H9 (cell line): ENCODE measurements at regions not wholly inside any gene's neighbourhood (a gene's known extent, or its start where the extent isn't known, plus 50 kb on each side); places are given as distances from the start of the nearest gene placed in this dataset.

Experiments
- DNase-seq: peaks from one replicate; pipeline ENCODE4 v3.0.0-alpha.2; 2017
- H2AFZ ChIP-seq: one replicate; pipeline ENCODE4 v1.6.1; 2013; ENCODE audit warnings: mild to moderate bottlenecking, low read length, control low read depth, moderate library complexity
- H2AK5ac ChIP-seq: 2 replicates; pipeline ENCODE4 v1.6.1; 2013; ENCODE audit warnings: low read length, control low read depth, mixed read lengths; ENCODE audit not compliant: insufficient read length
- H2BK120ac ChIP-seq: one replicate; pipeline ENCODE4 v1.6.1; 2013; ENCODE audit warnings: low read depth, mild to moderate bottlenecking, low read length, control low read depth, inconsistent platforms; ENCODE audit not compliant: poor library complexity, severe bottlenecking
- H2BK12ac ChIP-seq: 2 replicates; pipeline ENCODE4 v1.6.1; 2013; ENCODE audit warnings: low read length, control low read depth, mixed read lengths, low read depth; ENCODE audit not compliant: insufficient read length
- H2BK15ac ChIP-seq: 2 replicates; pipeline ENCODE4 v1.6.1; 2013; ENCODE audit warnings: low read depth, low read length, control low read depth
- H2BK20ac ChIP-seq: one replicate; pipeline ENCODE4 v1.6.1; 2013; ENCODE audit warnings: low read depth, mild to moderate bottlenecking, low read length, control low read depth, inconsistent platforms; ENCODE audit not compliant: poor library complexity, severe bottlenecking
- H2BK5ac ChIP-seq: 2 replicates; pipeline ENCODE4 v1.6.1; 2013; ENCODE audit warnings: low read length, control low read depth, mixed read lengths; ENCODE audit not compliant: insufficient read length
- H3K14ac ChIP-seq: 2 replicates; pipeline ENCODE4 v1.6.1; 2013; ENCODE audit warnings: low read length, control low read depth; ENCODE audit not compliant: insufficient read depth
- H3K18ac ChIP-seq: 2 replicates; pipeline ENCODE4 v1.6.1; 2013; ENCODE audit warnings: low read depth, mild to moderate bottlenecking, mixed read lengths, low read length, control low read depth; ENCODE audit not compliant: insufficient read length
- H3K23ac ChIP-seq: 2 replicates; pipeline ENCODE4 v1.6.1; 2013; ENCODE audit warnings: low read length, control low read depth, mixed read lengths, low read depth; ENCODE audit not compliant: insufficient read length
- H3K23me2 ChIP-seq: 2 replicates; pipeline ENCODE4 v1.6.1; 2013; ENCODE audit warnings: low read depth, mild to moderate bottlenecking, mixed read lengths, low read length, control low read depth; ENCODE audit not compliant: insufficient read length, poor library complexity, severe bottlenecking
- H3K27ac ChIP-seq: 2 replicates; pipeline ENCODE4 v1.5.1; 2013; ENCODE audit warnings: low read length, control low read depth, mixed read lengths, low read depth; ENCODE audit not compliant: insufficient read length
- H3K27me3 ChIP-seq: 2 replicates; pipeline ENCODE4 v1.6.1; 2013; ENCODE audit warnings: low read length, control low read depth, inconsistent platforms; ENCODE audit not compliant: insufficient read depth
- H3K4ac ChIP-seq: 2 replicates; pipeline ENCODE4 v1.6.1; 2013; ENCODE audit warnings: low read depth, mild to moderate bottlenecking, control low read depth, inconsistent platforms, low read length, moderate library complexity
- H3K4me1 ChIP-seq: 2 replicates; pipeline ENCODE4 v1.6.1; 2013; ENCODE audit warnings: low read length, control low read depth, inconsistent platforms; ENCODE audit not compliant: insufficient read depth
- H3K4me2 ChIP-seq: 2 replicates; pipeline ENCODE4 v1.6.1; 2013; ENCODE audit warnings: low read length, control low read depth, mixed read lengths; ENCODE audit not compliant: insufficient read length, insufficient read depth
- H3K56ac ChIP-seq: 2 replicates; pipeline ENCODE4 v1.6.1; 2013; ENCODE audit warnings: low read depth, mild to moderate bottlenecking, mixed read lengths, low read length, control low read depth; ENCODE audit not compliant: insufficient read length
- H3K79me1 ChIP-seq: 2 replicates; pipeline ENCODE4 v1.6.1; 2013; ENCODE audit warnings: low read depth, mild to moderate bottlenecking, moderate library complexity, low read length, control low read depth, inconsistent platforms; ENCODE audit not compliant: insufficient read depth, poor library complexity, severe bottlenecking
- H3K79me2 ChIP-seq: 2 replicates; pipeline ENCODE4 v1.6.1; 2013; ENCODE audit warnings: low read length, control low read depth, inconsistent platforms; ENCODE audit not compliant: insufficient read depth
- H3K9ac ChIP-seq: 2 replicates; pipeline ENCODE4 v1.6.1; 2013; ENCODE audit warnings: low read length, control low read depth, mixed read lengths; ENCODE audit not compliant: insufficient read length; ENCODE audit errors: extremely low read depth
- H3K9me3 ChIP-seq: one replicate; pipeline ENCODE4 v1.6.1; 2013; ENCODE audit warnings: low read depth, low read length, inconsistent platforms; ENCODE audit not compliant: control insufficient read depth
- H3T11ph ChIP-seq: one replicate; pipeline ENCODE4 v1.6.1; 2013; ENCODE audit warnings: mild to moderate bottlenecking, low read length, control low read depth, inconsistent platforms
- H4K20me1 ChIP-seq: one replicate; pipeline ENCODE4 v1.6.1; 2013; ENCODE audit not compliant: control insufficient read depth, insufficient read length, insufficient read depth
- H4K5ac ChIP-seq: 2 replicates; pipeline ENCODE4 v1.6.1; 2013; ENCODE audit warnings: low read depth, mild to moderate bottlenecking, mixed read lengths, low read length, control low read depth; ENCODE audit not compliant: insufficient read length
- H4K8ac ChIP-seq: replicated peaks from 2 replicates; pipeline ENCODE4 v1.6.1; 2013; ENCODE audit warnings: low read length, control low read depth, mixed read lengths, low read depth; ENCODE audit not compliant: insufficient read length
- H4K91ac ChIP-seq: 2 replicates; pipeline ENCODE4 v1.6.1; 2013; ENCODE audit warnings: low read depth, mild to moderate bottlenecking, moderate library complexity, mixed read lengths, low read length, control low read depth; ENCODE audit not compliant: insufficient read length
- H3K27ac Mint-ChIP-seq, 3 experiments: 2 replicates in 2 of 3; 3 replicates in 1 of 3; pipeline ENCODE4 v1.8.0; 2020 to 2021; ENCODE audit warnings: mixed read lengths in 3 of 3, mild to moderate bottlenecking in 1 of 3, moderate library complexity in 1 of 3
- H3K27me3 Mint-ChIP-seq: 2 replicates; pipeline ENCODE4 v1.8.0; 2021; ENCODE audit warnings: low read depth, mild to moderate bottlenecking, moderate library complexity, mixed read lengths
- H3K36me3 Mint-ChIP-seq, 3 experiments: 2 replicates in 2 of 3; 3 replicates in 1 of 3; pipeline ENCODE4 v1.8.0; 2020 to 2021; ENCODE audit warnings: low read depth in 3 of 3, mixed read lengths in 3 of 3; ENCODE audit not compliant: insufficient read depth in 1 of 3
- H3K4me1 Mint-ChIP-seq, 2 experiments: 2 replicates each; pipeline ENCODE4 v1.8.0; 2020; ENCODE audit warnings: mixed read lengths in 2 of 2
- H3K4me3 Mint-ChIP-seq, 2 experiments: 2 replicates in 1 of 2; 3 replicates in 1 of 2; pipeline ENCODE4 v1.8.0; 2020 to 2021; ENCODE audit warnings: mild to moderate bottlenecking in 2 of 2, mixed read lengths in 2 of 2, moderate library complexity in 1 of 2
- H3K9me3 Mint-ChIP-seq, 2 experiments: 2 replicates in 1 of 2; 3 replicates in 1 of 2; pipeline ENCODE4 v1.8.0; 2020; ENCODE audit warnings: mild to moderate bottlenecking in 2 of 2, mixed read lengths in 2 of 2, moderate library complexity in 1 of 2
- WGBS: extraction: QIAGEN DNeasy Blood & Tissue Kit; methylation state at CpG from one replicate; pipeline ENCODE4 v1.1.7; 2013; ENCODE audit warnings: missing lambda C conversion rate, low lambda C conversion rate, mixed read lengths; ENCODE audit not compliant: insufficient read length; ENCODE audit errors: extremely low coverage; 5-methylcytosine and 5-hydroxymethylcytosine counted together
- TF ChIP-seq, protein P1 (sequence below): fragments of 200-600 bp; sonication (generic); conservative IDR thresholded peaks from 3 replicates; pipeline ENCODE4 v1.8.0; 2021; ENCODE audit warnings: antibody characterized with exemption, mild to moderate bottlenecking

DNA sequence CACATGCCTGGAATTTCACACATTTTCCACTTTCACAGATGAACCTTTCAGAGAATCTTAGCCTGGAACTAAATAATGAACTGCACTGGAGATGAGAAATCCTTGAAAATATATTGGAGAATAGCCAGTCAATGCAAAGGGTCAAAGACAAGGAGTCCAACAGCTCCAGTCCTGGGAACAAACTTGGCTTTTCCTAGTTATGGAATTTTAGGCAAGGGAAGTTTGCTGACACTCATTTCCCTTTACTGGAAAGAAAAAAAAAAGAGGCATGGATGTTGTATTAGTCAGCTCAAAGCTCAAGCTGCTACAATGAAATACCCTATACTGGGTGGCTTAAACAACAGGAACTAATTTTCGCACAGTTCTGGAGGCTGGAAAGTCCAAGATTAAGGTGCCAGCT, 690.8 kb upstream of the ARPP21 start:
- H2BK5ac ChIP-seq = no peak overlapping the region
- no peaks in the 10 kb centered on the region for H3K79me1 ChIP-seq
- DNase-seq = no peak
- WGBS = no CpG with 5 or more reads among the region's 1 CpG
- no peaks in the 10 kb centered on the region for H4K20me1 ChIP-seq
- H3K36me3 Mint-ChIP-seq = no peaks in the 10 kb centered on the region; a peak in 1 of 7 replicates
- H2BK15ac ChIP-seq = no peak overlapping the region
- no peak overlapping the region for H3K4ac ChIP-seq
- H3K14ac ChIP-seq = no peak overlapping the region
- no peak overlapping the region for H2BK12ac ChIP-seq
- no peak overlapping the region for H3K18ac ChIP-seq
- no peak overlapping the region for H3K4me2 ChIP-seq
- H4K91ac ChIP-seq = no peak overlapping the region
- no peak overlapping the region for H3K56ac ChIP-seq
- no peaks in the 10 kb centered on the region for H3K9me3 ChIP-seq
- no peaks in the 10 kb centered on the region for H3K4me1 ChIP-seq
- no peaks in the 10 kb centered on the region for H3K27me3 Mint-ChIP-seq
- H2BK20ac ChIP-seq = no peak overlapping the region
- no peaks in the 10 kb centered on the region for H3K27me3 ChIP-seq
- H3K27ac Mint-ChIP-seq = no peak overlapping the region
- no peak overlapping the region for H4K8ac ChIP-seq
- no peak overlapping the region for H2AK5ac ChIP-seq
- no peak overlapping the region for H3T11ph ChIP-seq
- H2AFZ ChIP-seq = no peak overlapping the region
- no peak overlapping the region for H2BK120ac ChIP-seq
- no peak overlapping the region for H4K5ac ChIP-seq
- TF ChIP-seq, protein P1, sequence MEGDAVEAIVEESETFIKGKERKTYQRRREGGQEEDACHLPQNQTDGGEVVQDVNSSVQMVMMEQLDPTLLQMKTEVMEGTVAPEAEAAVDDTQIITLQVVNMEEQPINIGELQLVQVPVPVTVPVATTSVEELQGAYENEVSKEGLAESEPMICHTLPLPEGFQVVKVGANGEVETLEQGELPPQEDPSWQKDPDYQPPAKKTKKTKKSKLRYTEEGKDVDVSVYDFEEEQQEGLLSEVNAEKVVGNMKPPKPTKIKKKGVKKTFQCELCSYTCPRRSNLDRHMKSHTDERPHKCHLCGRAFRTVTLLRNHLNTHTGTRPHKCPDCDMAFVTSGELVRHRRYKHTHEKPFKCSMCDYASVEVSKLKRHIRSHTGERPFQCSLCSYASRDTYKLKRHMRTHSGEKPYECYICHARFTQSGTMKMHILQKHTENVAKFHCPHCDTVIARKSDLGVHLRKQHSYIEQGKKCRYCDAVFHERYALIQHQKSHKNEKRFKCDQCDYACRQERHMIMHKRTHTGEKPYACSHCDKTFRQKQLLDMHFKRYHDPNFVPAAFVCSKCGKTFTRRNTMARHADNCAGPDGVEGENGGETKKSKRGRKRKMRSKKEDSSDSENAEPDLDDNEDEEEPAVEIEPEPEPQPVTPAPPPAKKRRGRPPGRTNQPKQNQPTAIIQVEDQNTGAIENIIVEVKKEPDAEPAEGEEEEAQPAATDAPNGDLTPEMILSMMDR = no peak
- H3K4me1 Mint-ChIP-seq = no peaks in the 10 kb centered on the region
- no peaks in the 10 kb centered on the region for H3K9me3 Mint-ChIP-seq
- no peak overlapping the region for H3K27ac ChIP-seq
- no peak overlapping the region for H3K23ac ChIP-seq
- H3K23me2 ChIP-seq = no peaks in the 10 kb centered on the region
- H3K9ac ChIP-seq = no peak overlapping the region
- H3K79me2 ChIP-seq = no peaks in the 10 kb centered on the region
- H3K4me3 Mint-ChIP-seq = no peak overlapping the region
